NCI-H2227 (cell line): ENCODE measurements at regions not wholly inside any gene's neighbourhood (a gene's known extent, or its start where the extent isn't known, plus 50 kb on each side); places are given as distances from the start of the nearest gene placed in this dataset.

Source experiments
- DNase-seq: peaks from one replicate; lab custom pipeline; 2025; ENCODE audit not compliant: unreplicated experiment; lab: John Stamatoyannopoulos, UW

DNA sequence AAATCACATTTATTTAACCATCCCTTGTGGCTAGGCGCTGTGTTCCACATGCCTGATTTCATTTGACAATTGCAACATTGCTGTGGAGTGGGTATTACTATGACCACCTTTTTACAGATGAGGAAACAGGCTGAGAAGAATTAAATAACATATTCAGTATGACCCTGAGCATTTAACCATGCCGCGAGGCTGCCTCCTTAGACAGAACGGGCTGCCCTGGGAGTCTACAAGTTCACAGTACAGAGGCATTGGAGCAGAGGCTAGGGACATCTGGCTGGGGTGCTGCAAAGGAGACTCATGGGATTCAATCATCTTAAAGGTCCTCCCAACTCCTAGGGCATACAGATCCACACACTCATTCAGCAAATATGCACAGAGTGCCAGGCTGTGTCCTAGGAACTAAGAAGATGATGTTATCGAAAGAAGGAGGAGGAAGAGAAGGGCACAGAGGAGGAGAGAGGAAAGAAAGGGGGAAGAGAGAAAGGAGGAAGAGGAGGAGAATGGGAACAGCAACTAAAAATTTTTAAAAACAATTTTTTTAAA is 164.7 kb upstream of the CCND2 start:
- no peak for DNase-seq

DNA sequence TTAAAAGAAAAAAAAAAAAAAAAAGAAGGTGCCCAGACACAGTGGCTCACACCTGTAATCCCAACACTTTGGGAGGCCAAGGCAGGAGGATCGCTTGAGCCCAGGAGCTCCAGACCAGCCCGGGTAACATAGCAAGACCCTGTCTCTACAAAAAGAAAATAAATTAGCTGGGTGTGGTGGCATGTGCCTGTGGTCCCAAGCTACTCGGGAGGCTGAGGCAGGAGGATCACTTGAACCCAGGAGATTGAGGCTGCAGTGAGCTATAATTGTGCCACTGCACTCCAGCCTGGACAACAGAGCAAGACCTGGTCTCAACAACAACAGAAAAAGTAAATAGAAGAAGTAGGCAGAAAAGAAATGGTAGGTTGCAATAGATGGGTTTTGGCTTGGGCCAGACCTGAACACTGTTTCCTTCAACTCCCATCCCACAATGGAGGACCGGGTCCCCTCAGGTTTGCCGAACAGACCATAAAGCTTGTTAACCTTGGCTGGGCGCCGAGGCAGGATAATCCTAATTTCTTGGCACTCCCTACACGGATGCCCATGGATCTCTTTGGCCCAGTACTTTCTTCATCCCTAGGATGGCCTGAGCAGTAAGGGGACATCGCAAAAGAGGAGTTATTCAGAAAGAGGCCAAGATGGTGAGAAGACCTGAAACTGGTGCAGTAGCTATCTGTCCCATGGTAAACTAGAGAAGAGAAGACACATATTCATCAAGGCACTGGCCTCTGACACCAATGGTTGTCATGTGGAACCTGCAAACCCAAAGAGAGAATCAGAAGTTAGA is 165.5 kb upstream of the CCND2 start:
- no peak for DNase-seq

DNA sequence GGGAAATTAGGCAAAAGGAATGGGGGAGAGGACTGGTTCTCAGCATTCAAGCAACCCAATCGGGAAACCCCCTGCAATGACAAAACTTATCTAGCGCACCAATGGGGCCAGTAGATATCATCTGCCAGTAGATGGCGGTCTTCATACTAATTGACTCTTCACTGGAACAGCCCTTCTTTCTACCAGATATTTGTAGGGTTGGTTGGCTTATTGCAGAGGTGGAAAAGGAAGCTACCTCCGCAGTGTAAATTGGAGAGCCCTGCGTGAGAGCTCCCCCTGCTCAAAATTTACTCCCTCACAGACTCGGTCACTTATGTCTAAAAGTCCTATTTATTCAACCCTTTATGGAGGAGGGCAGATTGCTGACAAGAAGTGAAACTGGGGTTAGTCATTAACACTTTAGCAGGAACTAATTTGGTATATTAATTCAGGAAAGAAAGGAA is 166.1 kb upstream of the CCND2 start:
- DNase-seq, result no peak

DNA sequence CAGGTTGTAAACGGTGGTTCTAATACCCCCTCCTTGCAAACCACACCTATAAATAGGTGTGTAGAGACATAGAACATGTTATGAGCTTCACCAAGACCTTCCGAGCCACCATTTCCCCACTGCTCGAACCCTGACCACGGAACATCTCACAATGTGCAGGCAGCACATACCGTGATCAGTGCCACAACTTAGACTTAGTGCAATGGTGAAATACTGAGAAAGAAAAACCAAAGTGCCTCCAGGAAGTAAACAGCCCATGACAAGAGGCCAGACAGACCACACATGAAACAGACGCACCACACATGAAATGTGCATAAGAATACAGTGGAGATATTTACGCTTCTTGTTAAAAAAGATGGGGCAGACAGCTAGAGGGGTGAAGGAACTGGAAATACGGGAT is 166.9 kb upstream of the CCND2 start:
- no peak for DNase-seq

DNA sequence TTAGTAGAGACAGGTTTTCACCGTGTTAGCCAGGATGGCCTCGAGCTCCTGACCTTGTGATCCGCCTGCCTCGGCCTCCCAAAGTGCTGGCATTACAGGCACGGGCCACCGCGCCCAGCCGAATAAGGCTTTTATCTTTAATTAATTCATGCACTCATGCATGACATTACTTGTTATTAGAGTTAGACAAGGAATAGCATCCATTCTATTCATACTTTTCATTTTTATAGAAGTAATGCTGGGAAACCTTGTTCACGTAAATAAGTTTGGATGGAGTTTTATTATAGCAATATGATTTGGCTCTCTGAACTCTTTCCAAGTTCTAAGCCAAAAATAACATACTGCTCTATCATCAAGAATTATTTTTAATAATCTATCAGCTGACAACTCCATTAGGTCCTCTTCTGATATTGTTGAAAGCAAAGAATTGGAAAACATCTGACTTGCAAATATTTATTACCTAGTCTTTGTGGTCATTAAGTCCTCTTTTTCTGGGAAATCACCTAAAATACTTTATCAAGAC is 168.8 kb upstream of the CCND2 start:
- no peak for DNase-seq

DNA sequence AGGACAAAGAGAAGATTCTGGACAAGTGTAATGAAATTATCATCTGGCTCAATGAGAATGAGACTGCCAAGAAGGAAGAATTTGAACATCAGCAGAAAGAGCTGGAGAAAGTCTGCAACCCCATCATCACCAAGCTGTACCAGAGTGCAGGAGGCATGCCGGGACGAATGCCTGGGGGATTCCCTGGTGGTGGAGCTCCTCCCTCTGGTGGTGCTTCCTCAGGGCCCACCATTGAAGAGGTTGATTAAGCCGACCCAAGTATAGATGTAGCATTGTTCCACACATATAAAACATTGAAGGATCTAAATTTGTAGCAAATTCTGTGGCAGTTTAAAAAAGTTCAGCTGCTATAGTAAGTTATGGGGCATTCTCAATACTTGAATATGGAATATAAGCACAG is 174.3 kb upstream of the CCND2 start:
- DNase-seq, result no peak

DNA sequence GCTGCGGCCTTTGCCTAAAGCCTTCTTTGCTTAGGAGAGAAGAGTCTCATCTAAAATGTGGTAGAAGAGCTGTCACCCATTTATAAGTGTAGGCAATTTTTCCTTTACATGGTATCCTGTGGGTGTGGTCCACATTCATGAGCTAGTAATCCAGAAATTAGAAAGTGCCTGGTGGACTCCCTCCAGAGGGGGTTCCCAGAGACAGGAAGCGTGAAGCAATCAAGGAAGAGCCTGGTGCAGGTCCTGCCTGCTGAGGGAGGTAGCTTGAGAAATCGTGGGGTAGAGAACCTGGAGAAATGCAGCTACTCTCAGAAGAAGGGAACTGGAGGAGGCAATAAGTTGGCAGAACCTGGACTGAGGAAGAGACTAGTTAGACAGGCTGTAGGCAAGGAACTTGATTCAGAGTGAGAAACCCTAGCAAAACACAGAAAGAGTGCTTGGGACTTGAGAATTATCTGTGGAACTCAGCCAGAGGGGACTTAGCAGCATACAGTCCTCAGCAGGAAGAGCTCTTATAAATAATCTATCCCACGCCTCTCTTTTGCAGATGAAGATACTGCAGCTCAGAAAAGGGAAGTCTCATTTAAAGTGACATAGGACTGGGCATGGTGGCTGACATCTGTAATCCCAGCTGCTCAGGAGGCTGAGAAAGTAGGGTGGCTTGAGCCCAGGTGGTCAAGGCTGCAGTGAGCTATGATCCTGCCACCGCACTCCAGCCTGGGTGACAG is 182.4 kb upstream of the CCND2 start:
- DNase-seq, result no peak

DNA sequence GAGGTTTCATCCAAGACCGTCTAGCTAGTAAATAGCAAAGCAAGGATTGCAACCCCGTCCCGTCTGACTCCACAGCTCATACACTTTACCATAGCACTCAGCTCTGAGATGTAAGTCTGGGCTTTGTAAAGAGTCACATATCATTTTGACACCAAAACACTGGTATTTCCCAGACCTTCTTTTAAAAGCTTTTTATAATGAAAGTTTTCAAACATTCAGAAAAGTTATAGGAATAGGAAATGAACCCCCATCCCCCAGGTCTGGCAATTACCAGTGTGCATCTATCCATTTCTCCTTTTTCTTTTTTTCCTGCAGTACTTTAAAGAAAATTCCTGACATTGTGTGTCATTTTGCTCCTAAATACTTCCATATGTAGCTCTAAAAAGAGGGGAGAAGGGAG is 183.6 kb upstream of the CCND2 start:
- DNase-seq, result no peak

DNA sequence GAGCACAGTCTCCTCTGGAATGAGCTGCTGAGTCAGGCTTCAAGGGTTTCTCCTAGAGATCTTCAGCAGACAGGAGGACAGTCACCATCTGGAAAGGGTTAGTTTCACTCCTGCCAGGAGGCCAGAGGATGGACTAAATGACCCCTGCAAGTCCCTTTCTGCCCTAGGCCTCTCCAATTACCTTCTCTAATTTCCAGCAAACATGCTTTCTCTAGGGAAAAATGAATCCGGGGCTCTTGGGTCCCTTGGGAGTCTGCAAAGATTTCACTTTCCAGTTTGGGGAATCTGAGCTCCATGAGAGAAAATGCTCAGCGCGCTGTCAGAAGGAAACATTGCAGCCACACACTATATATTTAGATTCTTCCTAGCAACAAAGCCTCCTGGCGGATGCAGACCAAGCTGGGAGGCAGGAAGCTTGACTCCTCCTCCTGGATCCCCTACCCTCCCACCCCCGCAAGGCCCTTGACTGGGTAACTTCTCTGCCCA is 184.4 kb upstream of the CCND2 start:
- no peak for DNase-seq

DNA sequence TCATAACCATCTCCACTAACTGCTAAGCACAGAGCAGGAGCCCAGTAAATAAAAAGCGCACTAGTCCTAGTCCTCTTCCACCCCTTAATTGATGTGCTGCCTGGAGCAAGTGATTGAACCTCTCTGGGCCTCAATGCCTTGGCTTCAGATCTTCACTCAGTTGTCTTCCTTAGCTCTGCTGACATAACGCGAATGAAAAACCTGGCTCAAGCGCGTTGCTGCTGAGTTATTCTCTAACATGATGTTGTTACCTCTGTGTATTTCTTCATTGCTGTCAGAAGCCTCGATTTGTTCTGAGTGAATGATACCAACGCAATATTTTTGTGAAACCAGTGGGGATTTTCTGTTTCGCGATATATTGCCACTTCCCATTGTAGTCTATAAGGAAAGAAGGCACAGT is 185.1 kb upstream of the CCND2 start:
- DNase-seq, result no peak

DNA sequence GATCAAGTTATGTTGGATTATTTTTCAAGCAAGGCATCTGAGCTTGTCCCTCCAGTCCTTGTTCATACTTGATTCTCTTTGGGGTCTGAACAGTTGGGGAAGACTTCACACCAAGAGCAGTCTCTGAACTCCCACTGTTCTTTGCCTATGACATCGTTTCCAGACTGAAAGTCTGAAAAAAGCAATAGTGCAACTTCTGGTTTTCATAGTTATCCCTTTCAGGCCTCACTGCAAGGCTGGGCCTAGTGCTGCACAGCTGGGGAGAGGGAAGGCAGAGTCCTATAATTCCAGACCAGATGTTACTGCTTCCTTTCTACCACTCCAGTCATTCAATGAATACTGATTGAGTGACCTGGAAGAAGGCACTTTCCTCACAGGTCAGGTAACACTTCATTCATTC is 187.1 kb upstream of the CCND2 start:
- DNase-seq, result no peak

DNA sequence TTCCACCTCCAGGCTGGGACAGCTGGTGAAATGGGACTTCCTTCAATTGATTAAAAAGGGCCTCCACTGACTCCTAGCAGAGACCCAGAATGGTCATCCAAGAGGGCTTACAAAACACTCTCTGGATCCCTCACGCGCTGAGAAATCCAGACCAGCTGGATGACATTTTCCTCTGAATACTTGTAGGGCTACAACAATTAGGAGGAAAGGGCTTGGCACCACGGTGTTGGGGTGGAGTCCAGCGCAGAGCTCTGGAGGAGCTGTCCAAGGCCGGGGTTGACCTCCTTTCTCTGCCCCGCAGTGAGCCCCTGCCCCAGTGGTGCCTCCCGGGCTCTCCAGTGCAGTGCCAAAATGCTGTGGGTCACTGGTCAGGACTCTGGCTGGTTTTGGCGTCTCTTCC is 189.0 kb upstream of the CCND2 start:
- DNase-seq, result no peak

DNA sequence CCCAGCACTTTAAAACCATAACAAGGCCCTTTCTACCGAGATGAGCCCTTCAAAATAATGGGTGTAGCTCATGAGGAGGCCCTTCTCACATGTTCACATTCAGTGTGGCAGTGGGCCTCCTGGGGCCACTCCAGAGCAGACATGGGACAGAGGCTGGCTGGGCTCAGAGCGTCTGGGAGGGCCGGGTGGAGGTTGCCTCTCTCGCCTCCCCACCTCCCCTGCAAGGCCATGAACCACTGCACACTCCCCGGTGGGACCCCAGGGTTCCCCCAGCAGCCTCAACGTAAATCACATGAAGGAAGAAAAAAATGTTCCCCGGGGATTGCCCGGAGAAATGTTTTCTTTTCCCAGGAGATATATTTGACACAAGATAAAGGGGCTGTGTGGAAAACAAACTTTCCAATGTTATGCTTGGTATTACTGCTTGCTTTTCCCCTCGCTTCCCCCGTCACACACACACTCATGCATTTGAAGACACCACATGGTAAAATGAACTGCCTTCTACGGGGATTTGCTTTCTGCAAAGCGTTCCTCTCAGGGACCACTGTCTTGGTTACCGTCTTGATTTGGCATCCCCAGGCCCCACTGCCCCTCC is 190.7 kb upstream of the CCND2 start:
- no peak for DNase-seq

DNA sequence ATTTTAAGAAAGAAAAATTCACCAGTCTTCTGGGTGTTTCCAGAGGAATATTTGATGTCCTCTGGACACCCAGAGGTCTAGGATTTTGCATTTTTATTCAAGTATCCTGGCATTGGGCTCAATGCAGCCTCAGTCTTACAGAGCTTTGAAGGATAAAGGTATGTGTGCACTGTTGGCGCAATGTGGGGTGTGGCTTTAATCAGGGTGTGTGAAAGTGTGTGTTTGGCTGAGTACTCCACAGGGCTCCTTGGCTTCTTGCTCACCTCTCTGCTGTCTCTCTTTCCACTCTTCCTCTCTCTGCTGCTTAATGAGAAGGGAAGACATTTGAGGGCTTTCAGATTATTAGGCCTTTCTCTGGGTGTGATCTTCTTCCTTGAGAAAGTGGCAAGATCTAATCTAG is 193.3 kb upstream of the CCND2 start:
- DNase-seq, result no peak

DNA sequence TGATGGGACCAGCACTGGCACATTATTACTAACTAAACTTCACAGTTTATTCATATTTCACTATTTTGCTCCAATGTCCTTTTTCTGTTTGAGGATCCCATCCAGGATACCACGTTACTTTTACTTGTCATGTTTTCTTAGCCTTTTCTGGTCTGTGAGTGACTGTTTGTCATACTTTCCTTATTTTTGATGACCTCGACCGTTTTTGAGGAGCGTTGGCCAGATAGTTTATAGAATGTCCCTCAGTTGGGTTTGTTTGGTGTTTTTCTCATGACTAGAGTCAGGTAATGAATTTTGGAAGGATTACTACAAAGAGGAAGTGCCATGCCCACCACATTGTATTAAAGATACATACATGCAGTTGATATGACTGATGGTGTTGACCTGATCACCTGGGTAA is 199.4 kb upstream of the CCND2 start:
- DNase-seq, result no peak

DNA sequence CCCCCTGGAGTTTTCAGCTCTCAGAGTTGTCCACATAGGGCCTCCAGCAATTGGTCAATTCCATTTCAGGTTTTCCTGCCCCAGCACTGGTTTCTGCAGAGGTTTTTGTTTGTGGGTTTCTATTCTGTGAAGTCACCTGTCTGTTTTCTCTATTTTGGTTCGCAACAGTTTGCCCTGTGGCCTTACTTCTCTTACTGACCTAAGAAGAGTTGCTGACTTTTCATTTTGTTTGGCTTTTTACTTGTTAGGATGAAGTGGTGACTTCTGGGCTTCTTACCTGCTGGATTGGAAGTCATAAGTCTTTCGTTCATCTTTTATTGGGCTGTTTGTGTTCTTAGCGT is 196.4 kb upstream of the PARP11 start:
- DNase-seq, result no peak

DNA sequence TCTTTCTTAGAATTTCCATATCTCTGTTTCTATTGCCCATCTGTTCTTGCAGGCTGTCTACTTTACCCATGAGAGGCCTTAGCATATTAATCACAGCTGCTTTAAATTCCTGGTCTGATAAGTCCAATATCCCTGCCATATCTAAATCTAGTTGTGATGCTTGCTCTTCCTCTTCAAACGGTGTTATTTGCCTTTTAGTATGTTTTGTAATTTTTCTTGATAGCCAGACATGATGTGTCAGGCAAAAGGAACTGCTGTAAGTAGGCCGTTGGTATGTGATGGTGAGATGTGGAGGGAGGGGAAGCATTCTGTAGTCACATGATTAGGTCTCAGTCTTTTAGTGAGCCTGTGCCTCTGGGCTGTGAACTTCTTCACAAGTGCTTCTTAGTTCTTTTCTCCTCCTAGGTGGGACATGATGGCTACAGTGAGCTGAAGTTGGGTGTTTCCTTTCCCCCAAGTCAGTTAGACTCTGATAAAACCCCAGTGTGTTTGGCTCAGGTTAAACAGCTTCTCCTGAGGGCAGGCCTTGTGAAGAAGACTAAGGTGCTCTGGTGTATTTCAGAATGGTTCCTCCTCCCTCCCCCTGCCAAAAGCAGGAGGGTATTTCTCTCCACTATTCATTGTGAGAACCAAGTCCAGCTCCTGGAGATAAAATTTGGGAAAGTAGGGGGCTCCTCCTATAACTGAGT is 195.9 kb upstream of the PARP11 start:
- no peak for DNase-seq

DNA sequence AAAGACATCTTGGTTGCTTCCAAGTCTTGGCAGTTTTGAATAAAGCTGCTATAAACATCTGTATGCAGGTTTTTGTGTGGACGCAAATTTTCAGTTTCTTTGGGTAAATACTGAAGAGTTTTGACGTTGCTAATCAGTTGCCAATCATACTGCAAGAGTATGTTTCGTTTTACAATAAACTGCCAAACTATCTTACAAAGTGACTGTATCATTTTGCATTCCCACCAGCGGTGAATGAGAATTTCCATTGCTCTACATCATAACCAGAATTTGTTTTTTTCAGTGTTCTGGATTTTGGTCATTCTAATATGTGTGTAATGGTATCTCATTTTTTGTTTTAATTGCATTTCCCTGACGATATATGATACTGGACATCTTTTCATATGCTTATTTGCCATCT is 190.8 kb upstream of the PARP11 start:
- no peak for DNase-seq

DNA sequence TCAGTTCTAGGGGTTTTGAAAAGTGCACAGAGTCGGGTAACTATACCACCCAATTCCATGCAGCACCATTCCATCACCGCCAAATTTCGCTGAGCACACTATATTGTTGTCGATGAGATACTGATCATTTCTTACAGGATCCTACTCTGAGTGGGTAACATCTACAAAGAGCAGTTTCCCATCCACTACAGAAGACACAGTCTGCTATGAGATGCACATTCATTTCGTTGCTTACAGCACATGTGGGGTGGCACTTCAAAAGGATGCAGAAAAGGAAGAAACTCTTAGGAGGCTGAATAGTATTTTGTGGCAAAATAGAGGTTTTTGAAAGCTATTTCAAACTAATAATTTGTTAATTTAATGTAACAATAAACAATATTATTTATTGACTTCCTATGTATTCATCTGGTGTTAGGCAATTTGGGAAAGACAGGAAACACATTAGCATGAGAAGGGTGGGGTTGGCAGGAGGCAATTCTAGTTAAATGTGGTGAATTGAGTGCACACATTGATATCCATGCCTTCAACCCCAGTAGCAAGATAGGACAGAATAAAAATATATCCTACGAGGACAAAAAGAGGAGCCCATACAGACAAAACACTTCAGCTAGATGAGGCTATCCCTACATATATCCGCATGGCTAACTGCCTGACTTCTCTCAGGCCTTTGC is 186.8 kb upstream of the PARP11 start:
- DNase-seq, result no peak
